ENCODE measurements at regions not wholly inside any gene's neighbourhood (a gene's known extent, or its start where the extent isn't known, plus 50 kb on each side); places are given as distances from the start of the nearest gene placed in this dataset.

DNA sequence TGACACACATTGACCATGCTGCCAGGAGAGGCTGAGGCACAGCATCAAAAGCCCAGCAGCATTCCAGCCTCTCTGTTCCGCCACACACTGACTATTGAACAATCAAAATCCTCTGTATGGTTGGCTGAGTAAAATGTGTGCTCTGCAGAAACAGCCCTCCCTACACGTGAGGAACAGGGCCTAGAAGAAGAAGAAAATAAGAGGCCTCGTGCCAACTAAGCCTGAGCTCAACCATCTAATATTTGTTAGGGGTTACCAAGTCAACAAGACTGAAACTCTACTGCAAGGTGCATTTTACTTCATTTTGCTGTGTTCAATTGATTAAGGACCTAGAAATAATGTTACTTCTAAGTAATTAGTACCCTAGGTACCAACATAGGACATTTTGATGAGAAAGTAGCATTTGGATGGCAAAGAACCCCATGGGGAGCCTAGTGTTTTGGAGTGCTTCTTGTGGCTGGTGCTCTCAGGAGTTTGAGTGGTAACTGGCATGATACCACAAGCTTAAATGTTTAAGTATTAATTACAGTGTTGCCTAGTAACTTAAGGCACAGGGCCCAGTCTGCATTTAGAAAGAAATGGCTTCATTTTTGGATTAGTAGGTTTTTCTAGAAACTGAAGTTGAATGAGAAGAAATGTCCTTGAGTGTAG is 146.6 kb upstream of the PLN start:
- no peaks in the 10 kb centered on the region for H3K36me3 Mint-ChIP-seq (ENCODE audit: insufficient read depth, unreplicated experiment)
- no peak for DNase-seq
- Histone ChIP-seq H3K9me3 (no peaks in the 10 kb centered on the region), H3K4me3 (ENCODE audit: low read depth, low read length) (no peak overlapping the region), H3K36me3 (ENCODE audit: control insufficient read depth, insufficient read depth, low read length) (no peaks in the 10 kb centered on the region), H3K27me3 (replicated peaks; ENCODE audit: control insufficient read depth, insufficient read depth, low read length) (no peaks in the 10 kb centered on the region), H3K4me1 (no peaks in the 10 kb centered on the region)
- no peak overlapping the region for H3K27ac Mint-ChIP-seq (ENCODE audit: unreplicated experiment)
- no peaks in the 10 kb centered on the region for H3K4me1 Mint-ChIP-seq (ENCODE audit: low read depth, unreplicated experiment)
- H3K9me3 Mint-ChIP-seq (ENCODE audit: unreplicated experiment), result no peaks in the 10 kb centered on the region
- H3K27me3 Mint-ChIP-seq (ENCODE audit: insufficient read depth, unreplicated experiment), result peaks cover 2% of the 10 kb centered on the region
- H3K4me3 Mint-ChIP-seq (ENCODE audit: unreplicated experiment), result no peak overlapping the region
- TF ChIP-seq, protein P1, sequence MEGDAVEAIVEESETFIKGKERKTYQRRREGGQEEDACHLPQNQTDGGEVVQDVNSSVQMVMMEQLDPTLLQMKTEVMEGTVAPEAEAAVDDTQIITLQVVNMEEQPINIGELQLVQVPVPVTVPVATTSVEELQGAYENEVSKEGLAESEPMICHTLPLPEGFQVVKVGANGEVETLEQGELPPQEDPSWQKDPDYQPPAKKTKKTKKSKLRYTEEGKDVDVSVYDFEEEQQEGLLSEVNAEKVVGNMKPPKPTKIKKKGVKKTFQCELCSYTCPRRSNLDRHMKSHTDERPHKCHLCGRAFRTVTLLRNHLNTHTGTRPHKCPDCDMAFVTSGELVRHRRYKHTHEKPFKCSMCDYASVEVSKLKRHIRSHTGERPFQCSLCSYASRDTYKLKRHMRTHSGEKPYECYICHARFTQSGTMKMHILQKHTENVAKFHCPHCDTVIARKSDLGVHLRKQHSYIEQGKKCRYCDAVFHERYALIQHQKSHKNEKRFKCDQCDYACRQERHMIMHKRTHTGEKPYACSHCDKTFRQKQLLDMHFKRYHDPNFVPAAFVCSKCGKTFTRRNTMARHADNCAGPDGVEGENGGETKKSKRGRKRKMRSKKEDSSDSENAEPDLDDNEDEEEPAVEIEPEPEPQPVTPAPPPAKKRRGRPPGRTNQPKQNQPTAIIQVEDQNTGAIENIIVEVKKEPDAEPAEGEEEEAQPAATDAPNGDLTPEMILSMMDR (IDR thresholded peaks at IDR 0.05; ENCODE audit: insufficient read depth in 1 of 2, low read depth in 1 of 2, low read length in 1 of 2, severe bottlenecking in 1 of 2, unreplicated experiment in 1 of 2), result no peak
- CTCF ChIA-PET, result no interaction called here
- POLR2A ChIA-PET, result no interaction called here
- intact Hi-C loops (cut with micrococcal nuclease; ENCODE audit: unreplicated experiment), result no loop called here
- BruUV-seq (replicated peaks), result no TSS peak

- POLR2A ChIA-PET, result no interaction called here
Observed at GRCh38 chr6:118403036-118403435, 145.1 kb upstream of the PLN start.

GRCh38 chr6:118408863-118409262 is 139.2 kb upstream of the PLN start:
- ChIA-PET CTCF (no interaction called here), POLR2A (no interaction called here)
- no TSS peak for BruUV-seq (replicated peaks)
- intact Hi-C loops (cut with micrococcal nuclease; ENCODE audit: unreplicated experiment), result no loop called here
- Histone ChIP-seq H3K4me3 (ENCODE audit: low read depth, low read length) (no peak overlapping the region), H3K27me3 (replicated peaks; ENCODE audit: control insufficient read depth, insufficient read depth, low read length) (no peaks in the 10 kb centered on the region), H3K4me1 (no peaks in the 10 kb centered on the region), H3K9me3 (no peaks in the 10 kb centered on the region), H3K36me3 (ENCODE audit: control insufficient read depth, insufficient read depth, low read length) (no peaks in the 10 kb centered on the region)
- no peak overlapping the region for H3K27ac Mint-ChIP-seq (ENCODE audit: unreplicated experiment)
- H3K4me3 Mint-ChIP-seq (ENCODE audit: unreplicated experiment), result no peak overlapping the region
- DNase-seq, result peak in 1 of 2 experiments; percentile 1
- no peaks in the 10 kb centered on the region for H3K9me3 Mint-ChIP-seq (ENCODE audit: unreplicated experiment)
- no peaks in the 10 kb centered on the region for H3K4me1 Mint-ChIP-seq (ENCODE audit: low read depth, unreplicated experiment)
- TF ChIP-seq, protein P1 (IDR thresholded peaks at IDR 0.05; ENCODE audit: insufficient read depth in 1 of 2, low read depth in 1 of 2, low read length in 1 of 2, severe bottlenecking in 1 of 2, unreplicated experiment in 1 of 2), result no peak
- peaks cover 5% of the 10 kb centered on the region for H3K27me3 Mint-ChIP-seq (ENCODE audit: insufficient read depth, unreplicated experiment)
- no peaks in the 10 kb centered on the region for H3K36me3 Mint-ChIP-seq (ENCODE audit: insufficient read depth, unreplicated experiment)

More at GRCh38 chr6:118403036-118403435, 145.1 kb upstream of the PLN start:
- BruUV-seq (replicated peaks), result no TSS peak
- Histone ChIP-seq H3K9me3 (no peaks in the 10 kb centered on the region), H3K36me3 (ENCODE audit: control insufficient read depth, insufficient read depth, low read length) (no peaks in the 10 kb centered on the region), H3K4me1 (no peaks in the 10 kb centered on the region), H3K4me3 (ENCODE audit: low read depth, low read length) (no peak overlapping the region), H3K27me3 (replicated peaks; ENCODE audit: control insufficient read depth, insufficient read depth, low read length) (no peaks in the 10 kb centered on the region)
- H3K9me3 Mint-ChIP-seq (ENCODE audit: unreplicated experiment), result no peaks in the 10 kb centered on the region
- DNase-seq, result no peak
- H3K27me3 Mint-ChIP-seq (ENCODE audit: insufficient read depth, unreplicated experiment), result no peaks in the 10 kb centered on the region
- no peak overlapping the region for H3K4me3 Mint-ChIP-seq (ENCODE audit: unreplicated experiment)
- no peaks in the 10 kb centered on the region for H3K36me3 Mint-ChIP-seq (ENCODE audit: insufficient read depth, unreplicated experiment)
- H3K4me1 Mint-ChIP-seq (ENCODE audit: low read depth, unreplicated experiment), result no peaks in the 10 kb centered on the region
- TF ChIP-seq, protein P1 (IDR thresholded peaks at IDR 0.05; ENCODE audit: insufficient read depth in 1 of 2, low read depth in 1 of 2, low read length in 1 of 2, severe bottlenecking in 1 of 2, unreplicated experiment in 1 of 2), result no peak
- CTCF ChIA-PET, result no interaction called here
- no peak overlapping the region for H3K27ac Mint-ChIP-seq (ENCODE audit: unreplicated experiment)
- intact Hi-C loops (cut with micrococcal nuclease; ENCODE audit: unreplicated experiment), result no loop called here

Measured in Caco-2 (cell line).